HG02571 (cell line): ENCODE measurements at regions not wholly inside any gene's neighbourhood (a gene's known extent, or its start where the extent isn't known, plus 50 kb on each side); places are given as distances from the start of the nearest gene placed in this dataset.
"Not testable (repeated sequence)": the region's sequence is repeated elsewhere in the genome, so short reads cannot be mapped to it uniquely, and the experiment has no call there.

Experiments used
- ATAC-seq: cut with Tn5 transposase; IDR thresholded peaks from one replicate; pipeline ENCODE4 v1.9.1; 2021; ENCODE audit warnings: mild to moderate bottlenecking, moderate library complexity; ENCODE audit not compliant: unreplicated experiment

GRCh38 chr5:42868417-42868816 is 56.7 kb upstream of the SELENOP start:
- ATAC-seq, result not testable (repeated sequence)

- not testable (repeated sequence) for ATAC-seq
Measured at GRCh38 chr5:42864749-42865148, 53.1 kb upstream of the SELENOP start.
